ENCODE measurements at regions not wholly inside any gene's neighbourhood (a gene's known extent, or its start where the extent isn't known, plus 50 kb on each side); places are given as distances from the start of the nearest gene placed in this dataset.
A peak's percentile ranks its signal among the peaks of the same experiment; 100 is the strongest.

GRCh38 chr13:91178099-91178498 is 169.4 kb upstream of the MIR17HG start:
- no peak for DNase-seq (ENCODE audit: low read depth)

- no peak for DNase-seq (ENCODE audit: low read depth)
Observed at GRCh38 chr13:91181892-91182291, 165.6 kb upstream of the MIR17HG start.

GRCh38 chr13:91184244-91184926 is 163.1 kb upstream of the MIR17HG start:
- peak; percentile 1 for DNase-seq (ENCODE audit: low read depth)

GRCh38 chr13:91185294-91185863 is 162.1 kb upstream of the MIR17HG start:
- peak; percentile 9 for DNase-seq (ENCODE audit: low read depth)

GRCh38 chr13:91187522-91187921 is 160.0 kb upstream of the MIR17HG start:
- DNase-seq (ENCODE audit: low read depth): no peak

GRCh38 chr13:91189506-91189905 is 158.0 kb upstream of the MIR17HG start:
- no peak for DNase-seq (ENCODE audit: low read depth)

GRCh38 chr13:91193358-91193757 is 154.1 kb upstream of the MIR17HG start:
- no peak for DNase-seq (ENCODE audit: low read depth)

- no peak for DNase-seq (ENCODE audit: low read depth)
Observed at GRCh38 chr13:91195789-91196188, 151.7 kb upstream of the MIR17HG start.

- no peak for DNase-seq (ENCODE audit: low read depth)
Observed at GRCh38 chr13:91196958-91197357, 150.5 kb upstream of the MIR17HG start.

GRCh38 chr13:91199866-91200265 is 147.6 kb upstream of the MIR17HG start:
- DNase-seq (ENCODE audit: low read depth): no peak

- no peak for DNase-seq (ENCODE audit: low read depth)
Observed at GRCh38 chr13:91200486-91200885, 147.0 kb upstream of the MIR17HG start.

- DNase-seq (ENCODE audit: low read depth): no peak
Observed at GRCh38 chr13:91203430-91203829, 144.1 kb upstream of the MIR17HG start.

GRCh38 chr13:91207261-91207660 is 140.2 kb upstream of the MIR17HG start:
- no peak for DNase-seq (ENCODE audit: low read depth)

- DNase-seq (ENCODE audit: low read depth): no peak
Observed at GRCh38 chr13:91211510-91211909, 136.0 kb upstream of the MIR17HG start.

- DNase-seq (ENCODE audit: low read depth): no peak
Observed at GRCh38 chr13:91212231-91212630, 135.3 kb upstream of the MIR17HG start.

- no peak for DNase-seq (ENCODE audit: low read depth)
Observed at GRCh38 chr13:91214031-91214430, 133.5 kb upstream of the MIR17HG start.

- DNase-seq (ENCODE audit: low read depth): no peak
Observed at GRCh38 chr13:91216928-91217700, 130.4 kb upstream of the MIR17HG start.

- DNase-seq (ENCODE audit: low read depth): no peak
Observed at GRCh38 chr13:91219201-91219600, 128.3 kb upstream of the MIR17HG start.

GRCh38 chr13:91220872-91221271 is 126.6 kb upstream of the MIR17HG start:
- DNase-seq (ENCODE audit: low read depth): no peak

- no peak for DNase-seq (ENCODE audit: low read depth)
Observed at GRCh38 chr13:91228108-91228507, 119.4 kb upstream of the MIR17HG start.

- no peak for DNase-seq (ENCODE audit: low read depth)
Observed at GRCh38 chr13:91228940-91229339, 118.5 kb upstream of the MIR17HG start.

GRCh38 chr13:91232716-91233115 is 114.8 kb upstream of the MIR17HG start:
- DNase-seq (ENCODE audit: low read depth): no peak

- no peak for DNase-seq (ENCODE audit: low read depth)
Observed at GRCh38 chr13:91233291-91233690, 114.2 kb upstream of the MIR17HG start.
